ENCODE measurements at regions not wholly inside any gene's neighbourhood (a gene's known extent, or its start where the extent isn't known, plus 50 kb on each side); places are given as distances from the start of the nearest gene placed in this dataset.

GRCh38 chr2:48070415-48070814 lies 164.1 kb upstream of the FBXO11 start:
- no peak overlapping the region for H3K27ac ChIP-seq
- no peaks in the 10 kb centered on the region for H3K27me3 ChIP-seq
- intact Hi-C loops (cut with DNase I), result no loop called here
- no peak for DNase-seq
- H3K9me3 ChIP-seq, result no peaks in the 10 kb centered on the region
- no peak for TF ChIP-seq CTCF (IDR thresholded peaks at IDR 0.05)
- H3K4me3 ChIP-seq, result no peak overlapping the region
- H3K4me1 ChIP-seq, result no peaks in the 10 kb centered on the region
- H3K36me3 ChIP-seq, result no peaks in the 10 kb centered on the region
- H3K9ac ChIP-seq (ENCODE audit: low read depth in 2 of 2, low read length in 2 of 2), result no peak overlapping the region

- H3K36me3 ChIP-seq, result no peaks in the 10 kb centered on the region
- H3K27ac ChIP-seq, result no peak overlapping the region
- no peaks in the 10 kb centered on the region for H3K27me3 ChIP-seq
- intact Hi-C loops (cut with DNase I), result no loop called here
- H3K4me3 ChIP-seq, result no peak overlapping the region
- H3K9me3 ChIP-seq, result no peaks in the 10 kb centered on the region
- no peak overlapping the region for H3K9ac ChIP-seq (ENCODE audit: low read depth in 2 of 2, low read length in 2 of 2)
- no peak for DNase-seq
- no peak for TF ChIP-seq CTCF (IDR thresholded peaks at IDR 0.05)
- H3K4me1 ChIP-seq, result no peaks in the 10 kb centered on the region
These were observed 166.3 kb upstream of the FBXO11 start for GRCh38 chr2:48072583-48072982.

GRCh38 chr2:48075631-48076030 lies 169.3 kb upstream of the FBXO11 start:
- no peak for TF ChIP-seq CTCF (IDR thresholded peaks at IDR 0.05)
- H3K27me3 ChIP-seq, result no peaks in the 10 kb centered on the region
- H3K4me3 ChIP-seq, result no peak overlapping the region
- no peak overlapping the region for H3K27ac ChIP-seq
- DNase-seq, result no peak
- no peaks in the 10 kb centered on the region for H3K4me1 ChIP-seq
- H3K9me3 ChIP-seq, result no peaks in the 10 kb centered on the region
- no peak overlapping the region for H3K9ac ChIP-seq (ENCODE audit: low read depth in 2 of 2, low read length in 2 of 2)
- intact Hi-C loops (cut with DNase I), result no loop called here
- H3K36me3 ChIP-seq, result no peaks in the 10 kb centered on the region

GRCh38 chr2:48080534-48081316 lies 174.4 kb upstream of the FBXO11 start:
- no peak for DNase-seq
- Histone ChIP-seq H3K36me3 (no peaks in the 10 kb centered on the region), H3K27ac (no peak overlapping the region), H3K9ac (ENCODE audit: low read depth in 2 of 2, low read length in 2 of 2) (no peak overlapping the region), H3K9me3 (no peaks in the 10 kb centered on the region), H3K4me3 (no peak overlapping the region), H3K27me3 (no peaks in the 10 kb centered on the region), H3K4me1 (no peaks in the 10 kb centered on the region)
- intact Hi-C loops (cut with DNase I), result no loop called here
- no peak for TF ChIP-seq CTCF (IDR thresholded peaks at IDR 0.05)

- Histone ChIP-seq H3K27ac (no peak overlapping the region), H3K4me3 (no peak overlapping the region), H3K27me3 (no peaks in the 10 kb centered on the region), H3K9ac (ENCODE audit: low read depth in 2 of 2, low read length in 2 of 2) (no peak overlapping the region), H3K4me1 (no peaks in the 10 kb centered on the region), H3K36me3 (no peaks in the 10 kb centered on the region), H3K9me3 (no peaks in the 10 kb centered on the region)
- TF ChIP-seq CTCF (IDR thresholded peaks at IDR 0.05), result no peak
- no peak for DNase-seq
- intact Hi-C loops (cut with DNase I), result no loop called here
These were observed 175.0 kb upstream of the FBXO11 start for GRCh38 chr2:48081317-48081628.

Measured in colonic mucosa (tissue), 4 donors.